NB4 (cell line): ENCODE measurements at regions not wholly inside any gene's neighbourhood (a gene's known extent, or its start where the extent isn't known, plus 50 kb on each side); places are given as distances from the start of the nearest gene placed in this dataset.

Experiments used
- CTCF ChIP-seq: IDR thresholded peaks from one replicate; pipeline ENCODE4 v1.5.1; 2012; ENCODE audit warnings: low read depth, low read length
- MAX ChIP-seq: IDR thresholded peaks from 2 replicates; pipeline ENCODE4 v1.6.1; 2011; ENCODE audit warnings: low read depth, low read length
- MYC ChIP-seq: IDR thresholded peaks from 2 replicates; pipeline ENCODE4 v1.6.1; 2011; ENCODE audit warnings: low read depth, low read length
- POLR2A ChIP-seq: IDR thresholded peaks from 2 replicates; pipeline ENCODE4 v1.6.1; 2011; ENCODE audit warnings: mild to moderate bottlenecking; ENCODE audit not compliant: insufficient read length; ENCODE audit errors: extremely low read depth

GRCh38 chr18:55110436-55110835 lies 151.2 kb upstream of the CCDC68 start:
- TF ChIP-seq POLR2A (no peak), CTCF (no peak), MAX (no peak), MYC (no peak)
